GM08714 (cell line): ENCODE measurements at regions not wholly inside any gene's neighbourhood (a gene's known extent, or its start where the extent isn't known, plus 50 kb on each side); places are given as distances from the start of the nearest gene placed in this dataset.
"Not testable (repeated sequence)": the region's sequence is repeated elsewhere in the genome, so short reads cannot be mapped to it uniquely, and the experiment has no call there.

Source experiments
- H3K4me3 ChIP-seq: fragments of 200-500 bp; sonication (Bioruptor generic); 2 replicates; pipeline ENCODE4 v1.5.1; 2014; ENCODE audit warnings: mild to moderate bottlenecking, low read length, inconsistent platforms
- ZNF274 ChIP-seq: IDR thresholded peaks from 2 replicates; pipeline ENCODE4 v1.6.1; 2012; ENCODE audit warnings: mild to moderate bottlenecking, low read depth, low read length

- H3K4me3 ChIP-seq = no peak overlapping the region
- TF ChIP-seq ZNF274 = no peak
Measured at GRCh38 chr1:224539971-224540370, 76.1 kb upstream of the CNIH3 start.

- no peak overlapping the region for H3K4me3 ChIP-seq
- no peak for TF ChIP-seq ZNF274
Measured at GRCh38 chr1:224540535-224540934, 75.6 kb upstream of the CNIH3 start.

- H3K4me3 ChIP-seq = no peak overlapping the region
- TF ChIP-seq ZNF274 = no peak
Measured at GRCh38 chr1:224541072-224541790, 74.9 kb upstream of the CNIH3 start.

- TF ChIP-seq ZNF274 = no peak
- H3K4me3 ChIP-seq = no peak overlapping the region
Measured at GRCh38 chr1:224541901-224542630, 74.1 kb upstream of the CNIH3 start.

GRCh38 chr1:224542783-224543440 lies 73.2 kb upstream of the CNIH3 start:
- no peak for TF ChIP-seq ZNF274
- no peak overlapping the region for H3K4me3 ChIP-seq

GRCh38 chr1:224543453-224543852 lies 72.7 kb upstream of the CNIH3 start:
- no peak overlapping the region for H3K4me3 ChIP-seq
- TF ChIP-seq ZNF274 = no peak

GRCh38 chr1:224544346-224545110 lies 71.6 kb upstream of the CNIH3 start:
- TF ChIP-seq ZNF274 = no peak
- H3K4me3 ChIP-seq = no peak overlapping the region

- TF ChIP-seq ZNF274 = no peak
- H3K4me3 ChIP-seq = no peak overlapping the region
Measured at GRCh38 chr1:224545571-224545970, 70.5 kb upstream of the CNIH3 start.

- no peak for TF ChIP-seq ZNF274
- no peak overlapping the region for H3K4me3 ChIP-seq
Measured at GRCh38 chr1:224548676-224549075, 67.4 kb upstream of the CNIH3 start.

- not testable (repeated sequence) for H3K4me3 ChIP-seq
Measured at GRCh38 chr1:224551189-224551588, 64.9 kb upstream of the CNIH3 start.

GRCh38 chr1:224554056-224554455 lies 62.1 kb upstream of the CNIH3 start:
- no peak for TF ChIP-seq ZNF274
- H3K4me3 ChIP-seq = no peak overlapping the region

- H3K4me3 ChIP-seq = no peak overlapping the region
- TF ChIP-seq ZNF274 = no peak
Measured at GRCh38 chr1:224554620-224555259, 61.4 kb upstream of the CNIH3 start.

- TF ChIP-seq ZNF274 = no peak
- H3K4me3 ChIP-seq = no peak overlapping the region
Measured at GRCh38 chr1:224558904-224559303, 57.2 kb upstream of the CNIH3 start.
